ENCODE measurements at regions not wholly inside any gene's neighbourhood (a gene's known extent, or its start where the extent isn't known, plus 50 kb on each side); places are given as distances from the start of the nearest gene placed in this dataset.
A peak's percentile ranks its signal among the peaks of the same experiment; 100 is the strongest.

DNA sequence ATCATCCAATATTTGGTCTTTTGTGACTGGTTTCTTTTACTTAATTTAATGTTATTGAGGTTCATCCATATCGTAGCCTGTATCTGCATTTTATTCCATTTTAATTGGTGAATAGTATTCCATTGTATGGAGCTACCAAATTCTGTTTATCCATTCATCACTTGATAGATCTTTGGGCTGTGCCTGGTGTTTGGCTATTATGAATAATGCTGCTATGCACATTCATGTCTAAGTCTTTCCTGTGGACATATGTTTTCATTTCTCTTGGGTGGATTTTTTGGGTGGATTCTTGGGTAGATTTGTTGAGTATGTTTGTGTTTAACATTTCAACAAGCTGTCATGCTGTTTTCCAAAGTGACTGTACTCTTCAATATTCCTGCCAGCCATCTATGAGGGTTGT is 52.5 kb upstream of the NEDD4L start:
- H3K27me3 Mint-ChIP-seq = peaks cover 17% of the 10 kb centered on the region

DNA sequence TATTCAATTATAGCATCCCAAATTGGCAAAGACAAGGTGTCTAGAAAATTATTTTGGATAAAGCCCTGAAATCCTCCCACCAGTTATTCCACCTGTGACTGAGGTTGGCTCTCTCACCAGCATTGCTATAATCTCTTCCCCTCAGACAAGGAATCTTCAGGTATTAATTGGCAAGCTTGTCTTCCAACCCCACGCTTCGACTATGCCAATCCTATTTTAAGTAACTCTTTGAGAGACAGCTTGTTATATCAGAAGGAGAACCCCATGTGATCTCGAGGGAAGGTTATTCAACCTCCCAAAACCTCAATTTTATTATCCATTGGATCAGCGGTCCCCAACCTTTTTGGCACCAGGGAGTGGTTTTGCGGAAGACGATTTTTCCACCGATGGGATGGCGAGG is 54.5 kb upstream of the NEDD4L start:
- Mint-ChIP-seq H3K9me3 (no peaks in the 10 kb centered on the region), H3K4me3 (no peak overlapping the region), H3K4me1 (no peaks in the 10 kb centered on the region), H3K27ac (ENCODE audit: low read depth) (no peak overlapping the region), H3K36me3 (ENCODE audit: insufficient read depth) (peaks cover 2% of the 10 kb centered on the region), H3K27me3 (peaks cover 10% of the 10 kb centered on the region)
- DNase-seq (ENCODE audit: low spot score in 2 of 2) (no peak), ATAC-seq (replicated peaks; ENCODE audit: extremely low read depth, poor library complexity, severe bottlenecking) (no peak)

More for the DNA sequence above, 52.5 kb upstream of the NEDD4L start:
- Mint-ChIP-seq H3K27ac (ENCODE audit: low read depth) (no peak overlapping the region), H3K4me1 (no peaks in the 10 kb centered on the region), H3K36me3 (ENCODE audit: insufficient read depth) (peaks cover 2% of the 10 kb centered on the region), H3K9me3 (no peaks in the 10 kb centered on the region), H3K4me3 (no peak overlapping the region)
- no peak for ATAC-seq (replicated peaks; ENCODE audit: extremely low read depth, poor library complexity, severe bottlenecking)
- no peak for DNase-seq (ENCODE audit: low spot score in 2 of 2)

DNA sequence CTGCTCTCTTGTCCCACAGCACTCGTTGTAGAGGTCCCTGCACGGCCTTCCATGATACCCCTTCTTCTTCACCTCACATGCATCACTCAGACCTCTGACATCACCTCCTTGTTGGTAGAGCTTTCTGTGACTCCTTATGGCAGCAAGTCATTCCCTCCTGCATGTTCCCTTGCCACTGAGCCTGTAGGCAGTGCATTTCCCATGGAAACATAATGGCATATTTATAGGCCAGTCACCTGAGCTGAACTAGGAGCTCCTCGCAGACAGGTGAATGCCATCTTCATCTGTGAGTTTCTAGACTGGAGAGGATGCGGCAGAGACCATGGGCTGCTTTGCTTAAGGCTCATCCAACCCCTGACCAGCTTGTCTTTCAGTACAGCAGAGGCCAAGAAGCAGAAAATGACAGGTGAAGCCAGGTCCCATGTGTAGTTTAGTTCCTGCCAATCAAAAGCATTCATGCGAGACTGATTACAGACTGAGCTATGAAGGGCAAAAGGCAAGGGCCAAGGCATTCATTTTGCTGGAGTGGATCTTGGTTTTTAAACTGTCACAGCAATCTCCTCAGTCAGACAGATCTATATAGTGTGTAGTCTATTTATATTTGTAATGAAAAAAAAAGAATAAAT is 59.4 kb upstream of the NEDD4L start:
- no peaks in the 10 kb centered on the region for H3K4me1 Mint-ChIP-seq

DNA sequence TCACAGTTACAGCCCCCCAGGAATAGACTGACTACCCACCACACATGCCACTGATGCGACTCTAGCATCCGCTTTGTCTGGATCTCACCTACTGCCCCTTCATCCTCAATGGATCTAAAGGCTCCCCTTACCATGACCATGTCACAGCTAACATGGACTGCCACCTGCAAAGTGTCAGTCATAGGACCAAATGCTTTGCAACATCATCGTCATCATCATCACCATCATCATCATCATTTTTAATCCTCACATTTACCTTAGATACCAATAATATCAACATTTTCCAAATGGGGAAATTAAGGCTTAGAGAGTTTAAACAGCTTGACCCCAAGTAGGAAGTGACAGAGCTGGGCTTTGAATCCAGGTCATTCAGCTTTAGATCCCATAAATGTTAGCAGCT is 60.1 kb upstream of the NEDD4L start:
- ATAC-seq (replicated peaks; ENCODE audit: extremely low read depth, poor library complexity, severe bottlenecking) (no peak), DNase-seq (ENCODE audit: low spot score in 2 of 2) (no peak)
- Mint-ChIP-seq H3K4me3 (no peak overlapping the region), H3K36me3 (ENCODE audit: insufficient read depth) (no peaks in the 10 kb centered on the region), H3K27me3 (no peaks in the 10 kb centered on the region), H3K27ac (ENCODE audit: low read depth) (no peak overlapping the region), H3K4me1 (no peaks in the 10 kb centered on the region), H3K9me3 (no peaks in the 10 kb centered on the region)

More for the DNA sequence above, 59.4 kb upstream of the NEDD4L start:
- no peaks in the 10 kb centered on the region for H3K36me3 Mint-ChIP-seq (ENCODE audit: insufficient read depth)
- DNase-seq (ENCODE audit: low spot score in 2 of 2) = no peak
- ATAC-seq (replicated peaks; ENCODE audit: extremely low read depth, poor library complexity, severe bottlenecking) = no peak
- H3K9me3 Mint-ChIP-seq = no peaks in the 10 kb centered on the region
- no peak overlapping the region for H3K27ac Mint-ChIP-seq (ENCODE audit: low read depth)
- no peak overlapping the region for H3K4me3 Mint-ChIP-seq
- no peaks in the 10 kb centered on the region for H3K27me3 Mint-ChIP-seq

DNA sequence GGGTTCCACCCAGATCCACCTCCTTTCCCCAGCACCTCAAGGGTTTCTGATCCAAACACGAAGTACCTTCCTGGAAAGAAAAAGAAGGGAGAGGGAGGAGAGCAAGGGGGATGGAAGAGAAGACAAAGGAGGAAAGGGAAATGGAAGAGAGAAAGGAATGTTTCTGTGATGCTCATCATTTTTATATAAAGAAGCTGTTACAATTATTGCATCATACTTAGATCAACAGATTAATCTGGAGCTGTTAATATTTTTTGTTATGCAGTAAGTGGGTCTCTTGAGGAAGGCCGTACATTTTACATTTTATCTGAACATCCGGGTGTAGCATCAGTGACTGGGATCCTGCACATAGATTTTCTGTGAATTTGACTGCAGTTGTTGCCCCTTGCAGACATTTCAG is 60.6 kb upstream of the NEDD4L start:
- no peak overlapping the region for H3K27ac Mint-ChIP-seq (ENCODE audit: low read depth)

DNA sequence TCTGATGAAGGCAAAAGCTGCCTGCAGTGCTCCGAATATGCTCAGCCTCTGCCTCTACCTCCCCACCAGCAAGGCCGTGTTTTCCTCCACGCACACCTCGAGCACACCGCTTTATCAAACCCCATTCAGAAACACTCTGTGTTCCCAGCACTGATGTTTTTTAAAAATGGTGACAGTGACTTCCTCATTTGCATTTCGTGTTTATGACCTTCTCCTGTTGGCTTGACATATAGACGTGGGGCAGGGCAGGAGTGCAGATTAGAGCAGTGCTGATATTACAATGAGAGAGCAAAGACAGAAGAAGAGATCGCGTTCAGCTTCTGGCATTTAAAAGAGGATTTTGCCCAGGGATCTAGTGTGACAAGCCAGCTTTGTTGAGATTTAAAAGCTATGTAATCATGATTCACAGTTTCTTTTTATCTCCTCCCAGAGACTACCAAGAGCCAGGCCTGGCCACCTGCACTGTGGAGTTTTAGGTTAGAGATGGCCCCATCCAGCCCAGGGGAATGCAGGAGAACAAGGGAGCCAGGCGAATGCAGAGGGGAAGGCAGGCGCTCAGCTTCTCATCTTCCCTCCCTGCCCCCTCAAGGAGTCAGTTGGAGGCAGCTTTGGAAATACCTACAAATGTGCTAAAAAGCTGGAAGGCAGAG is 61.5 kb upstream of the NEDD4L start:
- DNase-seq (ENCODE audit: low spot score in 2 of 2) = no peak
- Mint-ChIP-seq H3K9me3 (no peaks in the 10 kb centered on the region), H3K4me3 (no peak overlapping the region), H3K27me3 (no peaks in the 10 kb centered on the region), H3K4me1 (no peaks in the 10 kb centered on the region), H3K36me3 (ENCODE audit: insufficient read depth) (no peaks in the 10 kb centered on the region), H3K27ac (ENCODE audit: low read depth) (no peak overlapping the region)
- no peak for ATAC-seq (replicated peaks; ENCODE audit: extremely low read depth, poor library complexity, severe bottlenecking)

More for the DNA sequence above, 60.6 kb upstream of the NEDD4L start:
- ATAC-seq (replicated peaks; ENCODE audit: extremely low read depth, poor library complexity, severe bottlenecking) (no peak), DNase-seq (ENCODE audit: low spot score in 2 of 2) (no peak)
- Mint-ChIP-seq H3K4me3 (no peak overlapping the region), H3K9me3 (no peaks in the 10 kb centered on the region), H3K36me3 (ENCODE audit: insufficient read depth) (no peaks in the 10 kb centered on the region), H3K4me1 (no peaks in the 10 kb centered on the region), H3K27me3 (no peaks in the 10 kb centered on the region)

DNA sequence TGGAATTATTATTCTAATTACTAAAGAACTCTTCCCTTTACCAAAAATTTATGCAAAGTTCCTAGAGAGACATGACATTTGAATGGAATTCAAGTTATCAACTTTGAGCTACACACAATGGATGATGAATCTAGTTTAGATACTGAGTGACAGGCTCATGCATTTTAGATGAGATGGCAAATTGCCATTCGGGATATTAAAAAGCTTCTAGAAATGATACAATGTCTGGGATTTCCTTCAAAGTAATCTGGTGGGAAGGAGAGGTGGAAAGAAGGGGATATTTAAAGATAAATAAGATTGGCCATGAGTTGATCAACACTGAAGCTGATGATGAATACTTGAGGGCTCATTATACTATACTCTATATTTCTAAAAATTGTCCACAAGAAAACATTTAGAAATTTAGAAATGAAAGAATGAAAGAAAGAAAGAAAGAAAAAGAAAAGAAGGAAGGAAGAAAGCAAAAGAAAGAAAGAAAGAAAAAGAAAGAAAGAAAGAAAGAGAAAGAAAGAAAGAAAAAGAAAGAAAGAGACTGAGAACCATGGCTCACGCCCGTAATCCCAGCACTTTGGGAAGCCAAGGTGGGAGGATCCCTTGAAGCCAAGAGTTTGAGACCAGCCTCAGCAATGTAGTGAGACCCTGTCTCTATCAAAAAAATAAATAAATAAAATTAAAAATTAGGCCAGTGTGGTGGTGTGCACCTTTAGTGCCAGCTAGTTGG is 62.6 kb upstream of the NEDD4L start:
- no peaks in the 10 kb centered on the region for H3K4me1 Mint-ChIP-seq
- no peak overlapping the region for H3K4me3 Mint-ChIP-seq
- H3K36me3 Mint-ChIP-seq (ENCODE audit: insufficient read depth) = no peaks in the 10 kb centered on the region
- no peak for ATAC-seq (replicated peaks; ENCODE audit: extremely low read depth, poor library complexity, severe bottlenecking)
- H3K27ac Mint-ChIP-seq (ENCODE audit: low read depth) = no peak overlapping the region
- H3K27me3 Mint-ChIP-seq = no peaks in the 10 kb centered on the region
- DNase-seq (ENCODE audit: low spot score in 2 of 2) = no peak
- no peaks in the 10 kb centered on the region for H3K9me3 Mint-ChIP-seq

DNA sequence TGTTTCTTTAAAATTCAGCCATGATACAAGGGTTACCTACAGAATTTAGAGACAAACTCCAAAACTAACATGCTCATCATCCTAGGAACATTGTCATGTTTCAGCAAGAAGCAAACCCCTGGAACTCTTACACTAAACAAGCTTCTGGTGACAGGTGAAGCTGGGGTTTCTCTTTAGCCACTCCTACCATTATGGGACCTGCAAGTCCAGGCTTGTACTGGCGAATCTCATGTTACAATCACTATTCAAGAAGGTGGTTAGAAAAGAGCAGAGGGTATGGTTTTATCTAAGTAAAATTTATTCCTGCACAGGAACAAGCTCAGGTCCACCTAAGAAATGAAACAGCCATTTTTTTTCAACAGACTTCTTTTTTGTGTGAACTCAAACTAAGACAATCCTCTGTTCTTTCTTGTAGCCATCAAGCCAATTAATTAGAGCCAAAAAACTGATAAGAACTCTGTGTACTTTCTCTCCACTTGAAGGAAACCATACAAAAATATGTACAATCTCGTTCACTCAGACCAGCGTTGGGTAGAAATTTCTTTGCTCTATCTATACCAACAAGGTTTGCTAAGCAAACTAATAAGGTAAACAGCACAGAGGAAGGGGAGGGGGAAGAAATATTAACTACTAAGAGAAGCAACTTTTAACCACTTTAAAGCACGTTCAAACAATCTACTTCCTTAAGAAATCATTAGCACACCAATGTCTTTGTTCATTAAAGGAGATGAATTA is 63.3 kb upstream of the NEDD4L start:
- H3K27me3 Mint-ChIP-seq = no peaks in the 10 kb centered on the region
- H3K9me3 Mint-ChIP-seq = no peaks in the 10 kb centered on the region
- ATAC-seq (replicated peaks; ENCODE audit: extremely low read depth, poor library complexity, severe bottlenecking) (no peak), DNase-seq (ENCODE audit: low spot score in 2 of 2) (no peak)
- H3K4me3 Mint-ChIP-seq = no peak overlapping the region
- no peaks in the 10 kb centered on the region for H3K4me1 Mint-ChIP-seq
- no peak overlapping the region for H3K27ac Mint-ChIP-seq (ENCODE audit: low read depth)
- no peaks in the 10 kb centered on the region for H3K36me3 Mint-ChIP-seq (ENCODE audit: insufficient read depth)

DNA sequence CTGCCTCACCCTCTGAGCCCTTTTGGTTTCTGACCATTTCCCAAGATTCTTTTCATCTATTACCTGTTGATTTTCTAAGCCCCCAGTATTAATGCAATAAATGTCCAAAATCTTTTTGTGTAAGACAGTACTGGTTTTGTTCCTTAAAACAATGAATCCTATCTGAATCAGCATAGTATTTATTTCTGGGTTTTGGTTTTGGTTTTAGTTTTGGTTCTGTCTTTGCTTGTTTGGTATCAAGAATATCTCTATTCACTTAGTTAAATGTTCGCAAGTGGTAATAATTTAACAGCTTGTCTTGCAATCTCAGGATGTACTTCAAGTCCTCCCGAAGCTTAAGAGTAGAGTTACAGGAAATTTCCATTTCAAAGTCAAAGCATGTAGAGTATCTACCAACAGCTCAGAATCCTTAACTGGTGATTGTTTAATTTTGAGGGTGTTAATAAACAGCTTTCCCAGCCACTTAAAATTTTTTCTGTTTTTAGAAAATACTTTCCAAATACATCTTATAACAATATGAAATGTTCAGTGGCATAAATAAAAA is 67.7 kb upstream of the NEDD4L start:
- Mint-ChIP-seq H3K4me3 (no peak overlapping the region), H3K27ac (ENCODE audit: low read depth) (no peak overlapping the region)

DNA sequence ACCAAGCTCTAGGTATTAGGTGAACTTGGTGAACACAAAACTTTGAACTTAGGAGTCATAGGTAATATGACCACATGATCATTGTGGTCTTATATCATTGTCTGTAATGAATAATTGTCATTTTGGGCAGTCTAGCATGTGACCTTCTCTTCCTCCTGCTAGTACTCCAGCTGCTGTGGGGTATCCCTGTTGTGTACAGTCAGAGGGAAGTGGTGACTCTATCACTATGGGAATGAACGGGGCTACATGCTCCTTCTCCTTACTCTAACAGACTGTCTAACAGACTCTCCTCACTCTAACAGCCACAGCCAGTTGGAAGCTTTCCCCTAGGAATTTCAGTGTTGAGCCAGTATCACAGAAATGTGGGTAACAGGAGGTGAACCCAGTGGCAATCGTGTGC is 68.2 kb upstream of the NEDD4L start:
- no peaks in the 10 kb centered on the region for H3K36me3 Mint-ChIP-seq (ENCODE audit: insufficient read depth)
- no peaks in the 10 kb centered on the region for H3K9me3 Mint-ChIP-seq
- H3K27me3 Mint-ChIP-seq = peaks cover 26% of the 10 kb centered on the region
- no peak overlapping the region for H3K27ac Mint-ChIP-seq (ENCODE audit: low read depth)
- DNase-seq (ENCODE audit: low spot score in 2 of 2) (no peak), ATAC-seq (replicated peaks; ENCODE audit: extremely low read depth, poor library complexity, severe bottlenecking) (no peak)
- no peak overlapping the region for H3K4me3 Mint-ChIP-seq
- H3K4me1 Mint-ChIP-seq = no peaks in the 10 kb centered on the region

More for the DNA sequence above, 67.7 kb upstream of the NEDD4L start:
- H3K27me3 Mint-ChIP-seq = peaks cover 26% of the 10 kb centered on the region
- DNase-seq (ENCODE audit: low spot score in 2 of 2) (no peak), ATAC-seq (replicated peaks; ENCODE audit: extremely low read depth, poor library complexity, severe bottlenecking) (no peak)
- H3K4me1 Mint-ChIP-seq = no peaks in the 10 kb centered on the region
- H3K9me3 Mint-ChIP-seq = no peaks in the 10 kb centered on the region
- no peaks in the 10 kb centered on the region for H3K36me3 Mint-ChIP-seq (ENCODE audit: insufficient read depth)

DNA sequence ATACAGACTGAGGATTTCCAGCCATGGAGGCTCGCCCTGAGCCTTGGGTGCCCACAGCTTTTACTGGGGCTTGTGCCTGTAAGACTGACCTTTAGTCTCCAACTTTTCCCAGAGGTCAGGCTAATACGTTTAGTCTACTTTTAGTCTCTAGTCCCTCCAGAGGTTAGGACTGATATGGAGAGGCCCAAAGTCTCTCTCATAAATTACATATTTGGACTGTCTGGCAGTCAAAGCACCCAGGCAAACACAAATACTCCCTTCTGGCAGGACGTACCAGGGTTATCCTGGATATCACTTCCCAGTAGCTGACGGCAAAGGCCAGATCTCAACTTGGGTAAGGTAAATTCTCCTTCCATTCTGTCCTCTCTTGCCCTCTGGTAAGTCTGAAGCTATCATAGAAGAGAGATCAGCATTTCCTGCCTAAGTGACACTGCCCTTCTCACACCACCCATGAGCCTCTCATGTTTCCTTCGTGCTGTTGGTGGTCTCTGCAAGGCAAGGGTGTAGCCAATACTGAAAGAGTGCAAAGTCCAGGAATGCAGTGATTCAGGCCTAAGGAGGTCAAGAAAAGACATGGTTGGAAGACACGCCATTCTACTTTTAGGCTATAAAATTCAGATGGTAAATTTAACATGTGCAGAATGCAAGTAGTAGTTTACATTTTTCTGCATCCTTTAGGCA is 69.3 kb upstream of the NEDD4L start:
- H3K4me1 Mint-ChIP-seq = no peaks in the 10 kb centered on the region
- DNase-seq (ENCODE audit: low spot score in 2 of 2) = no peak
- no peak overlapping the region for H3K4me3 Mint-ChIP-seq
- no peaks in the 10 kb centered on the region for H3K9me3 Mint-ChIP-seq
- no peak for ATAC-seq (replicated peaks; ENCODE audit: extremely low read depth, poor library complexity, severe bottlenecking)
- H3K36me3 Mint-ChIP-seq (ENCODE audit: insufficient read depth) = no peaks in the 10 kb centered on the region
- H3K27me3 Mint-ChIP-seq = peaks cover 26% of the 10 kb centered on the region
- H3K27ac Mint-ChIP-seq (ENCODE audit: low read depth) = peak overlapping the region; percentile 74

DNA sequence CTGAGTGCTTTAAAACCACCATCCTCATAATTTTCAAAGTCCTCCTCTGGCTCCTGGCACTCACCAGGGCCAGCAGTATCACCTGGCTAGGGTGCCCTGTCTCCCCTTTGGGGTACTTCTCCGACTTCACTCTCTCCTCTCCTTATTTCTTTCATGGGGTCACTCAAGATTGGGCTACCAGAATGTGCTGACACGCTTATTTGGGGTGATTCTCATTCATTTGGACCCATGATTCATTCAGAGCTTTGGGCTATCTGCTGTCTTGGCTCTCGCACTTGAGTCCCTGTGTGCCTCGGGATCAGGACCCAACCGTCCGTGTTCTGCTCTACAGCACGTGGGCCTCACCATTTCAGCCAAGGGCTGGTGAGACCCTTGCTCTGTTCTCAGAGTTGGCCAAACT is 70.1 kb upstream of the NEDD4L start:
- Mint-ChIP-seq H3K4me3 (no peak overlapping the region), H3K27me3 (peaks cover 26% of the 10 kb centered on the region), H3K4me1 (no peaks in the 10 kb centered on the region), H3K9me3 (no peaks in the 10 kb centered on the region), H3K36me3 (ENCODE audit: insufficient read depth) (no peaks in the 10 kb centered on the region), H3K27ac (ENCODE audit: low read depth) (no peak overlapping the region)
- no peak for ATAC-seq (replicated peaks; ENCODE audit: extremely low read depth, poor library complexity, severe bottlenecking)
- DNase-seq (ENCODE audit: low spot score in 2 of 2) = no peak
